HEK293 (cell line): ENCODE measurements at regions not wholly inside any gene's neighbourhood (a gene's known extent, or its start where the extent isn't known, plus 50 kb on each side); places are given as distances from the start of the nearest gene placed in this dataset.

Experiments used
- CTCF ChIA-PET: fragments of 350-600 bp; formaldehyde crosslinking; extraction: SDS; loops from one replicate; lab custom pipeline; 2021; ENCODE audit warnings: antibody characterized with exemption; lab: Yijun Ruan, JAX
- POLR2A ChIA-PET: fragments of 300-600 bp; formaldehyde crosslinking; extraction: SDS; loops from one replicate; lab custom pipeline; 2020; ENCODE audit warnings: antibody characterized with exemption, inconsistent platforms; lab: Yijun Ruan, JAX
- H3K27ac ChIP-seq: fragments of 200-500 bp; sonication (Bioruptor generic); 2 replicates; pipeline ENCODE4 v1.5.1; 2014; ENCODE audit warnings: low read depth, low read length, control low read depth, inconsistent platforms; ENCODE audit errors: extremely low read depth
- H3K36me3 ChIP-seq, 2 experiments: fragments of 200-500 bp in 1 of 2; sonication (Bioruptor generic) in 1 of 2; 1 replicate in 1 of 2; 2 replicates in 1 of 2; pipeline ENCODE4 v1.5.1; 2014 to 2017; ENCODE audit warnings: inconsistent platforms in 2 of 2, low read length in 2 of 2; ENCODE audit not compliant: control insufficient read depth in 2 of 2, insufficient read depth in 1 of 2
- H3K4me1 ChIP-seq: fragments of 200-500 bp; sonication (Bioruptor generic); 2 replicates; pipeline ENCODE4 v1.5.1; 2014; ENCODE audit warnings: mild to moderate bottlenecking, low read length, inconsistent platforms; ENCODE audit not compliant: control insufficient read depth, insufficient read depth
- H3K4me3 ChIP-seq: 2 replicates; pipeline ENCODE4 v1.5.1; 2011; ENCODE audit warnings: low read depth, mild to moderate bottlenecking, control low read depth, low read length, moderate library complexity
- H3K9me3 ChIP-seq: fragments of 200-500 bp; sonication (Bioruptor generic); 2 replicates; pipeline ENCODE4 v1.5.1; 2014; ENCODE audit warnings: low read depth, low read length, inconsistent platforms; ENCODE audit not compliant: control insufficient read depth, insufficient read depth
- PRDM10 ChIP-seq: fragments of 450-650 bp; formaldehyde crosslinking; IDR thresholded peaks from 2 replicates; pipeline ENCODE4 v1.5.1; 2016; ENCODE audit warnings: missing biosample characterization, missing genetic modification characterization
- SCRT2 ChIP-seq: fragments of 450-650 bp; formaldehyde crosslinking; IDR thresholded peaks from 2 replicates; pipeline ENCODE4 v1.5.1; 2016; ENCODE audit warnings: missing biosample characterization, missing genetic modification characterization
- SP7 ChIP-seq: fragments of 450-650 bp; formaldehyde crosslinking; IDR thresholded peaks from 2 replicates; pipeline ENCODE4 v1.5.1; 2016; ENCODE audit warnings: missing biosample characterization, missing genetic modification characterization
- ZBTB7A ChIP-seq: fragments of 450-650 bp; formaldehyde crosslinking; IDR thresholded peaks from 2 replicates; pipeline ENCODE4 v1.5.1; 2016; ENCODE audit warnings: low read depth, missing biosample characterization, missing genetic modification characterization
- ZFP69B ChIP-seq: fragments of 450-650 bp; formaldehyde crosslinking; IDR thresholded peaks from 2 replicates; pipeline ENCODE4 v1.5.1; 2016; ENCODE audit warnings: missing biosample characterization, missing genetic modification characterization
- ZNF19 ChIP-seq: fragments of 450-650 bp; formaldehyde crosslinking; IDR thresholded peaks from 2 replicates; pipeline ENCODE4; 2016; ENCODE audit warnings: missing biosample characterization, missing genetic modification characterization, low read depth
- ZNF211 ChIP-seq: fragments of 450-650 bp; formaldehyde crosslinking; IDR thresholded peaks from 2 replicates; pipeline ENCODE4 v1.5.1; 2016; ENCODE audit warnings: low read depth, missing biosample characterization, missing genetic modification characterization
- ZNF223 ChIP-seq: fragments of 450-650 bp; formaldehyde crosslinking; IDR thresholded peaks from 2 replicates; pipeline ENCODE4 v1.5.1; 2016; ENCODE audit warnings: missing biosample characterization, missing genetic modification characterization
- ZNF239 ChIP-seq: fragments of 450-650 bp; formaldehyde crosslinking; IDR thresholded peaks from 2 replicates; pipeline ENCODE4 v1.5.1; 2016; ENCODE audit warnings: missing biosample characterization, missing genetic modification characterization
- ZNF266 ChIP-seq: fragments of 450-650 bp; formaldehyde crosslinking; IDR thresholded peaks from 2 replicates; pipeline ENCODE4 v1.5.1; 2016; ENCODE audit warnings: missing biosample characterization, missing genetic modification characterization, low read depth
- ZNF292 ChIP-seq: fragments of 450-650 bp; formaldehyde crosslinking; IDR thresholded peaks from 2 replicates; pipeline ENCODE4 v1.5.1; 2016; ENCODE audit warnings: low read depth, missing biosample characterization, missing genetic modification characterization, borderline replicate concordance
- ZNF501 ChIP-seq: fragments of 450-650 bp; formaldehyde crosslinking; IDR thresholded peaks from 2 replicates; pipeline ENCODE4 v1.5.1; 2016; ENCODE audit warnings: missing biosample characterization, missing genetic modification characterization
- ZNF514 ChIP-seq: fragments of 450-650 bp; formaldehyde crosslinking; IDR thresholded peaks from 2 replicates; pipeline ENCODE4 v1.5.1; 2016; ENCODE audit warnings: missing biosample characterization, missing genetic modification characterization
- ZNF629 ChIP-seq: fragments of 450-650 bp; formaldehyde crosslinking; IDR thresholded peaks from 2 replicates; pipeline ENCODE4 v1.5.1; 2017; ENCODE audit warnings: missing biosample characterization, missing genetic modification characterization
- ZNF660 ChIP-seq: fragments of 450-650 bp; IDR thresholded peaks from 2 replicates; pipeline ENCODE4 v1.5.1; 2018; ENCODE audit warnings: missing biosample characterization, mild to moderate bottlenecking, missing genetic modification characterization
- ZNF670 ChIP-seq: fragments of 450-650 bp; formaldehyde crosslinking; IDR thresholded peaks from 2 replicates; pipeline ENCODE4 v1.5.1; 2016; ENCODE audit warnings: missing biosample characterization, missing genetic modification characterization, low read depth
- ZNF777 ChIP-seq: fragments of 450-650 bp; formaldehyde crosslinking; IDR thresholded peaks from 2 replicates; pipeline ENCODE4 v1.5.1; 2017; ENCODE audit warnings: missing biosample characterization, missing genetic modification characterization, borderline replicate concordance
- ZSCAN16 ChIP-seq: fragments of 450-650 bp; formaldehyde crosslinking; IDR thresholded peaks from 2 replicates; pipeline ENCODE4 v1.5.1; 2016; ENCODE audit warnings: missing biosample characterization, missing genetic modification characterization
- TF ChIP-seq, protein P1 (sequence below): fragments of 450-650 bp; formaldehyde crosslinking; IDR thresholded peaks from 2 replicates; pipeline ENCODE4 v1.5.1; 2016; ENCODE audit warnings: missing biosample characterization, missing genetic modification characterization
- TF ChIP-seq, protein P2 (sequence below): fragments of 450-650 bp; formaldehyde crosslinking; IDR thresholded peaks from 2 replicates; pipeline ENCODE4 v1.5.1; 2017; ENCODE audit warnings: missing biosample characterization, missing genetic modification characterization

- POLR2A ChIA-PET: no interaction called here
- H3K4me3 ChIP-seq: no peak overlapping the region
- no peaks in the 10 kb centered on the region for H3K36me3 ChIP-seq
- TF ChIP-seq ZNF514 (tag by site-specific recombination): no peak
- CTCF ChIA-PET: interaction anchor here (0.6 to 5.4 kb wide), 4 partner anchors 17 to 285 kb away, joined by 3 to 53 read pairs (median 4); no protein-coding TSS in a partner anchor
- no peaks in the 10 kb centered on the region for H3K4me1 ChIP-seq
- H3K27ac ChIP-seq: no peak overlapping the region
- no peaks in the 10 kb centered on the region for H3K9me3 ChIP-seq
These were observed 57.9 kb upstream of the SSTR4 start for GRCh38 chr20:22977047-22977785.

- TF ChIP-seq, protein P1, sequence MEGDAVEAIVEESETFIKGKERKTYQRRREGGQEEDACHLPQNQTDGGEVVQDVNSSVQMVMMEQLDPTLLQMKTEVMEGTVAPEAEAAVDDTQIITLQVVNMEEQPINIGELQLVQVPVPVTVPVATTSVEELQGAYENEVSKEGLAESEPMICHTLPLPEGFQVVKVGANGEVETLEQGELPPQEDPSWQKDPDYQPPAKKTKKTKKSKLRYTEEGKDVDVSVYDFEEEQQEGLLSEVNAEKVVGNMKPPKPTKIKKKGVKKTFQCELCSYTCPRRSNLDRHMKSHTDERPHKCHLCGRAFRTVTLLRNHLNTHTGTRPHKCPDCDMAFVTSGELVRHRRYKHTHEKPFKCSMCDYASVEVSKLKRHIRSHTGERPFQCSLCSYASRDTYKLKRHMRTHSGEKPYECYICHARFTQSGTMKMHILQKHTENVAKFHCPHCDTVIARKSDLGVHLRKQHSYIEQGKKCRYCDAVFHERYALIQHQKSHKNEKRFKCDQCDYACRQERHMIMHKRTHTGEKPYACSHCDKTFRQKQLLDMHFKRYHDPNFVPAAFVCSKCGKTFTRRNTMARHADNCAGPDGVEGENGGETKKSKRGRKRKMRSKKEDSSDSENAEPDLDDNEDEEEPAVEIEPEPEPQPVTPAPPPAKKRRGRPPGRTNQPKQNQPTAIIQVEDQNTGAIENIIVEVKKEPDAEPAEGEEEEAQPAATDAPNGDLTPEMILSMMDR (tag by site-specific recombination): no peak
- TF ChIP-seq, all 188 proteins: peak for 0
- Histone ChIP-seq H3K9me3 (no peaks in the 10 kb centered on the region), H3K4me1 (no peaks in the 10 kb centered on the region), H3K36me3 (no peaks in the 10 kb centered on the region), H3K27ac (no peak overlapping the region), H3K4me3 (no peak overlapping the region)
- CTCF ChIA-PET: interaction anchor here (0.5 to 1.4 kb wide), 3 partner anchors 9 to 290 kb away, joined by 3 to 6 read pairs (median 3); no protein-coding TSS in a partner anchor
- POLR2A ChIA-PET: no interaction called here
These were observed 51.1 kb upstream of the SSTR4 start for GRCh38 chr20:22984008-22984407.

DNA sequence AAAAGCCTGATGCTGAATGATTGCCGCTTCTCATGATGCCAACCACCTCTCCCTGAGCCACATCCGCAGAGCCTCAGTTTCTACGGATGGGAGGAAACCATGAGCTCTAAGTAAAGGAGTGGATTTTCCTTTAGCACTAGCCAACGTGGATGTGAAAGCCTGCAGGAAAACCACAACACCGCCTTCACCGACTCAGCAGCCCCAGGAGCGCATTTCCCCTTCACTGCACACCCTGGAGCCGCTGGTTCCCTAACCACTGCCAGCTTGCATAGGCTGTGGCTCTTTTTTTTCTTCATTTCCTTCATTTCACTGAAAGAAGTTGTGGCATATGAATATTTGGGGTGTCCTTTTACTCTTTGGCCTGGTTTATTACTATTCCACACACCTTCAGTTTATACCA lies 50.5 kb upstream of the SSTR4 start:
- H3K27ac ChIP-seq: no peak overlapping the region
- CTCF ChIA-PET: interaction anchor here (0.5 to 1.4 kb wide), 4 partner anchors 10 to 291 kb away, joined by 3 to 6 read pairs (median 4); no protein-coding TSS in a partner anchor
- H3K4me3 ChIP-seq: no peak overlapping the region
- H3K36me3 ChIP-seq: no peaks in the 10 kb centered on the region
- no peaks in the 10 kb centered on the region for H3K9me3 ChIP-seq
- POLR2A ChIA-PET: no interaction called here
- TF ChIP-seq, protein P2, sequence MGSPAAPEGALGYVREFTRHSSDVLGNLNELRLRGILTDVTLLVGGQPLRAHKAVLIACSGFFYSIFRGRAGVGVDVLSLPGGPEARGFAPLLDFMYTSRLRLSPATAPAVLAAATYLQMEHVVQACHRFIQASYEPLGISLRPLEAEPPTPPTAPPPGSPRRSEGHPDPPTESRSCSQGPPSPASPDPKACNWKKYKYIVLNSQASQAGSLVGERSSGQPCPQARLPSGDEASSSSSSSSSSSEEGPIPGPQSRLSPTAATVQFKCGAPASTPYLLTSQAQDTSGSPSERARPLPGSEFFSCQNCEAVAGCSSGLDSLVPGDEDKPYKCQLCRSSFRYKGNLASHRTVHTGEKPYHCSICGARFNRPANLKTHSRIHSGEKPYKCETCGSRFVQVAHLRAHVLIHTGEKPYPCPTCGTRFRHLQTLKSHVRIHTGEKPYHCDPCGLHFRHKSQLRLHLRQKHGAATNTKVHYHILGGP: no peak
- no peak for TF ChIP-seq ZNF660 (tag by site-specific recombination)
- TF ChIP-seq ZNF19 (tag by site-specific recombination): no peak
- TF ChIP-seq ZNF211: no peak
- no peak for TF ChIP-seq ZSCAN16 (tag by site-specific recombination)
- no peak for TF ChIP-seq SP7
- TF ChIP-seq ZNF239 (tag by site-specific recombination): no peak
- TF ChIP-seq ZNF629 (tag by site-specific recombination): no peak
- no peak for TF ChIP-seq ZNF777 (tag by site-specific recombination)
- TF ChIP-seq SCRT2: no peak
- TF ChIP-seq ZNF292 (tag by site-specific recombination): no peak
- TF ChIP-seq ZFP69B (tag by site-specific recombination): no peak
- no peak for TF ChIP-seq ZBTB7A (tag by site-specific recombination)
- no peak for TF ChIP-seq PRDM10 (tag by site-specific recombination)
- TF ChIP-seq ZNF223 (tag by site-specific recombination): no peak
- no peak for TF ChIP-seq ZNF501 (tag by site-specific recombination)
- TF ChIP-seq ZNF670 (tag by site-specific recombination): no peak
- TF ChIP-seq ZNF266: no peak
- TF ChIP-seq, all 188 proteins: peak for 0
- no peaks in the 10 kb centered on the region for H3K4me1 ChIP-seq
